ENCODE measurements at regions not wholly inside any gene's neighbourhood (a gene's known extent, or its start where the extent isn't known, plus 50 kb on each side); places are given as distances from the start of the nearest gene placed in this dataset.

DNA sequence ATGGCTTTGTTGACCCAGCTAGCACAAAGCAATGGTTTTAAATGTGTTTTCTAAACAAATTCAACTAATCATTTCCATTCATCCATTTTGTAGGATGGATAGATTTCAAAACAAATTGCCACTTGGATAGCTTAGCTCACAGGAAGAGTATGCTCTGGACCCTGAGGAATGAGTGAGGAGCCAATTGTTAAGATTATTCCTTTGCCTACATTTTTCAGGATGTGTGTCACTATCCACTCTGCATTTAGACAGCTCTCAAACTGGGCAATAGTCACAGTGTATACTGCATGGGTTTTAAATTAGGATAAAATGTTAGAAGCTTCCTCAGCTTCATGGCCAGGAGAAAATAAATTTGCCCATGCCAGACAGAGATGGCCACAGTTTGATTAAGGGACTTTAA is 605.6 kb upstream of the TEX47 start:
- DNase-seq (ENCODE audit: low spot score in 2 of 2): no peak
- no peak overlapping the region for H3K4me3 Mint-ChIP-seq

DNA sequence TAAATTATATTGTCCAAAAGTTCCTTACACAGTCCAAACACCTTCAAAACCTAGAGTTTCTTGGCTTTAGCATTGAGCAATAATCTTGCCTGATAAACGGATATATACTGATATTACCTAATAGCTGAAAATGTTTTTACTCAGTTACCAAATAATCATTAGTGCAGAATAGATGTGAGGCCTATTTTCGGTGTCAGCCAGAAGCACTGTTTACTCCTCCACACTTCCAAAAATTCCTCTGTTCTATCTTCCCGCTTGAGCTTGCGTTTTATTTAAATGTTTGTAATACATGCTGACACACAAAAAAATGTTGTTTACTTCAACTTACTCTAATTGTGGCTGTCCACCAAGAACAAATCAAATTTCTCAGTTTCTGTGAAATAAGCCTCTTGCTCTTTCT is 606.2 kb upstream of the TEX47 start:
- Mint-ChIP-seq H3K36me3 (ENCODE audit: insufficient read depth) (peaks cover 2% of the 10 kb centered on the region), H3K4me3 (no peak overlapping the region), H3K4me1 (no peaks in the 10 kb centered on the region), H3K27me3 (no peaks in the 10 kb centered on the region), H3K9me3 (peaks cover 22% of the 10 kb centered on the region), H3K27ac (ENCODE audit: low read depth) (no peak overlapping the region)
- DNase-seq (ENCODE audit: low spot score in 2 of 2) (no peak), ATAC-seq (replicated peaks; ENCODE audit: extremely low read depth, poor library complexity, severe bottlenecking) (no peak)

More for the DNA sequence above, 605.6 kb upstream of the TEX47 start:
- H3K36me3 Mint-ChIP-seq (ENCODE audit: insufficient read depth): peaks cover 2% of the 10 kb centered on the region
- no peak for ATAC-seq (replicated peaks; ENCODE audit: extremely low read depth, poor library complexity, severe bottlenecking)
- H3K4me1 Mint-ChIP-seq: no peaks in the 10 kb centered on the region
- H3K9me3 Mint-ChIP-seq: peaks cover 23% of the 10 kb centered on the region
- no peaks in the 10 kb centered on the region for H3K27me3 Mint-ChIP-seq
- H3K27ac Mint-ChIP-seq (ENCODE audit: low read depth): no peak overlapping the region

DNA sequence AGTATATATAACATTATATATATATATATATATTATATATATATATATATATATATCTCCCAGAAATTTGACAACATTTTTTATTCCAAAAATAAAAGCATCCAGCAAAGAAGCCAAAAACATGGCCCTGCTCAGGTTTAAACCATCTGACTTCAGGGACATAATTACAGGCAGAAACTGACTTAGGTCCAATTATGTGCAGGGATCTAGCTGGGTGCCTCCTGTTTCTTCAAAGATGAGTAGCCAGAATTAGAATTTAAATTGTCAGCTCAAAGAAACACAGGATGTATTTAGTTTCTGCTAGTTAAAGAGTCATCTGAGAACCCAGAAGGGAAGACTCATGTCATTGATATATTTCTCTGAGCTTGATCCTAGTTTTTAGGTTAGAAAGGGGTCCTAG is 656.4 kb upstream of the TEX47 start:
- no peaks in the 10 kb centered on the region for H3K4me1 Mint-ChIP-seq
- H3K4me3 Mint-ChIP-seq: no peak overlapping the region
- no peak for DNase-seq (ENCODE audit: low spot score in 2 of 2)
- H3K9me3 Mint-ChIP-seq: peaks cover 6% of the 10 kb centered on the region
- no peak overlapping the region for H3K27ac Mint-ChIP-seq (ENCODE audit: low read depth)
- H3K27me3 Mint-ChIP-seq: no peaks in the 10 kb centered on the region
- H3K36me3 Mint-ChIP-seq (ENCODE audit: insufficient read depth): no peaks in the 10 kb centered on the region
- no peak for ATAC-seq (replicated peaks; ENCODE audit: extremely low read depth, poor library complexity, severe bottlenecking)

DNA sequence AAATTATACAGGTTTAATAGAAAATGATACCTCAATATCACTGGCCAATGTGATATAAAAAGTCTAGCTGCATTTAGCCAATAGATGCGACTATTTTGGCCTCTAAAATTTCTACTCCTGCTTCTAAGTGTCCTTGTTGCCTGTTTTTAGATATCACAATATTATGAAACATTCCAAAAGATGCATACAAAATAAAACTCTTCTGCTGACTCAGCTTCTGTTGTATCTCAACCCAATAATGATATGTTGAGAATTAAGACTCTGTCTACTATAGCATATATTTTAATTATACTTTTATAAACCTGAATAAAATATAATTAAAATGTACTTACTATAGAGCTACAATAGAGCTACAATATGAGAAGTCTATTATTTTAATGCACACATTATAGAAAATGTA is 661.0 kb upstream of the TEX47 start:
- no peaks in the 10 kb centered on the region for H3K36me3 Mint-ChIP-seq (ENCODE audit: insufficient read depth)
- no peak for DNase-seq (ENCODE audit: low spot score in 2 of 2)
- no peak overlapping the region for H3K4me3 Mint-ChIP-seq

DNA sequence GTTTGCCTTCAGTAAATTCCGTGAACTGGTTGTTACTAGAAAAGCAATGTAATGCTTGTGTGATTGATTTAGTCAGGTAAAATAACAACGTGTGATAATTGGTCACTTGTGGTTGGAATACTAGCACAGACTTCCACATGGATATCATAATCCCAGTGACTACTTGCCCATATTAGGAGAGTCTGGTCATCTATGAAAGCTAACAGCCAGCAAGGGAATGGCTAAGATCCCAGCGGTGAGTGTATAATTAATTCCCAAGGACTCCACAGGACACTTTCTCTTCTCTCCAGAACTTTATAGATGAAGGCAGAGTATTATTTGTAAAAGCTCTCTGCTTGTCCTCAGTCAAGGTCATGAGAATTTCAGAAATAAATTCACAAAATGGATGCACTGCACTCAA is 662.6 kb upstream of the TEX47 start:
- Mint-ChIP-seq H3K27ac (ENCODE audit: low read depth) (no peak overlapping the region), H3K9me3 (no peaks in the 10 kb centered on the region), H3K4me1 (no peaks in the 10 kb centered on the region), H3K27me3 (no peaks in the 10 kb centered on the region), H3K4me3 (no peak overlapping the region), H3K36me3 (ENCODE audit: insufficient read depth) (no peaks in the 10 kb centered on the region)
- ATAC-seq (replicated peaks; ENCODE audit: extremely low read depth, poor library complexity, severe bottlenecking) (no peak), DNase-seq (ENCODE audit: low spot score in 2 of 2) (no peak)

More for the DNA sequence above, 661.0 kb upstream of the TEX47 start:
- Mint-ChIP-seq H3K27me3 (no peaks in the 10 kb centered on the region), H3K27ac (ENCODE audit: low read depth) (no peak overlapping the region), H3K4me1 (no peaks in the 10 kb centered on the region), H3K9me3 (peaks cover 6% of the 10 kb centered on the region)
- ATAC-seq (replicated peaks; ENCODE audit: extremely low read depth, poor library complexity, severe bottlenecking): no peak

DNA sequence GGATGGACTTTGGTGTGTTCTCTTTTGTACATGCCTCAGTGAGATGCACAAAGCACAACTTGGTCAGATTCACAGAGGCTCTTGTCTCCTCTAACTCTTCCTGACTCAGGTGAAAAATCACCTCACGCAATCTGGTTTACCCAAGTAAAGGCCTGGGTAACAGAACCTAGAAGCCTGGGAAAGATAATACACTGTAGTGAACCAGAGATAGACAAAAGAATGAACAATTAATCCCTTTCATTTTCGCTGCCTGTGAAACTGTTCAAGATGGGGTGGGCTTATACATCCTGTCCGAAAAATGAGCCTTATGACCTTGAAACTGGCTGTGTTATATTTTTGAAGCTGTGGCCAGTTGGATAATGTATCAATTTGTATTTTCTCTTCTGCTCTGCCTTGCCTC is 678.9 kb upstream of the TEX47 start:
- Mint-ChIP-seq H3K9me3 (peaks cover 10% of the 10 kb centered on the region), H3K27ac (ENCODE audit: low read depth) (no peak overlapping the region), H3K4me3 (no peak overlapping the region), H3K27me3 (no peaks in the 10 kb centered on the region), H3K4me1 (no peaks in the 10 kb centered on the region), H3K36me3 (ENCODE audit: insufficient read depth) (no peaks in the 10 kb centered on the region)
- DNase-seq (ENCODE audit: low spot score in 2 of 2) (no peak), ATAC-seq (replicated peaks; ENCODE audit: extremely low read depth, poor library complexity, severe bottlenecking) (no peak)

DNA sequence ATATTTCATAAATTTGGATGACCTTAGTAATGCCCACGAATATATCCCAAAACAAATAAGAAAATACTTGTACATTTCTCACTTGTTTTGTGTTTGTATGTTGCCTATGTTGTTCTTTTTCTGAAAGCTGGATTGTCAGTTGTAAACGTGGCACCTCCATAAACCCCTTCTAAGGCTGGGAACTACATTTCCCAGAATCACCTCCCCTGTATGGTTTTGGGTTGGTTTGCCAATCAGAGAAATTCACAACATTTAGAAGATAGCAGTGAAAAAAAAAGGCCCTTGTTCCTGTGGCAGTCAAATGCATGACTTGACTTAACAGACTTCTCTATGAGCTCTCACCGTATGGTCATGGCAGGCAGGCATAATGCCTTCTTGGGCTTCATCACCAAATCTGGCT is 676.3 kb upstream of the STEAP1 start:
- Mint-ChIP-seq H3K9me3 (peaks cover 10% of the 10 kb centered on the region), H3K4me1 (no peaks in the 10 kb centered on the region), H3K4me3 (no peak overlapping the region), H3K27me3 (no peaks in the 10 kb centered on the region), H3K27ac (ENCODE audit: low read depth) (no peak overlapping the region), H3K36me3 (ENCODE audit: insufficient read depth) (no peaks in the 10 kb centered on the region)
- DNase-seq (ENCODE audit: low spot score in 2 of 2): no peak
- ATAC-seq (replicated peaks; ENCODE audit: extremely low read depth, poor library complexity, severe bottlenecking): no peak

DNA sequence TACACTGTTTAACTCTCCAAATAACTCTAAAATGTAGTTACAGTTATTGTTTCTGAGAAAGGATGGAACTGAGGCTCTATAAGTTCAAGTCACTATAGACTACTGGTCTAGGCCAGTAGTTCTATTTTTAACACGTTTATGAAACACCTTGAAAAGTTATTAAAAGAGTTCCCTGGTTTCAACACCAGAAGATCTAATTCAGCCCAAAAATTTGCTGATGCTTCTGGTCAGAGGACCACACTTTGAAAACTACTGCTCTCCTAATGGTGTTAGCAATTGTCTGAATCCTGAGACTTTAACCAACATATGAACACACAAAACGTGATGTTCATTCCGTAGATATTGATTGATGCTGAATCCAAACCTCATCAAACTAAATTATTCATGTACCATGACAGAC is 658.6 kb upstream of the STEAP1 start:
- Mint-ChIP-seq H3K27me3 (no peaks in the 10 kb centered on the region), H3K36me3 (ENCODE audit: insufficient read depth) (no peaks in the 10 kb centered on the region), H3K9me3 (peaks cover 29% of the 10 kb centered on the region), H3K27ac (ENCODE audit: low read depth) (no peak overlapping the region), H3K4me1 (no peaks in the 10 kb centered on the region), H3K4me3 (no peak overlapping the region)
- no peak for DNase-seq (ENCODE audit: low spot score in 2 of 2)
- ATAC-seq (replicated peaks; ENCODE audit: extremely low read depth, poor library complexity, severe bottlenecking): no peak

DNA sequence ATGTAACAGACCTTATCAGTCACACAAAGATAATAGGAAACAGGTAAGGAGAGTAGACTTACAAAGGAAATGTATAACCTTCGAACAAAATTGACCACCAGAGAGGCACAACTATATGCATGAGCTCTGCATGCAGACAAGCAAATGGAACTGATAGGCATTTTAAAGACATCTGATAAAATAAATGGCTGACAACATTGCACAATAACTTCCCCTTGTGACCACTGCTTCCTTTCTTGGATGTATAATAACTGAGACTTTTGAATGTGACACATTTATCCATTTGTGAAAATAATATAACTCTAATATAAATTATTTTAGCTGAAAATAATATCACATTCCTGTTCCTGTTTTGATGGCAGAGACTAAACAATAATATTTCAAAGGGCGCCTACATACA is 654.2 kb upstream of the STEAP1 start:
- DNase-seq (ENCODE audit: low spot score in 2 of 2) (no peak), ATAC-seq (replicated peaks; ENCODE audit: extremely low read depth, poor library complexity, severe bottlenecking) (no peak)
- Mint-ChIP-seq H3K27me3 (no peaks in the 10 kb centered on the region), H3K4me1 (no peaks in the 10 kb centered on the region), H3K9me3 (peaks cover 22% of the 10 kb centered on the region), H3K27ac (ENCODE audit: low read depth) (no peak overlapping the region), H3K36me3 (ENCODE audit: insufficient read depth) (no peaks in the 10 kb centered on the region), H3K4me3 (no peak overlapping the region)

DNA sequence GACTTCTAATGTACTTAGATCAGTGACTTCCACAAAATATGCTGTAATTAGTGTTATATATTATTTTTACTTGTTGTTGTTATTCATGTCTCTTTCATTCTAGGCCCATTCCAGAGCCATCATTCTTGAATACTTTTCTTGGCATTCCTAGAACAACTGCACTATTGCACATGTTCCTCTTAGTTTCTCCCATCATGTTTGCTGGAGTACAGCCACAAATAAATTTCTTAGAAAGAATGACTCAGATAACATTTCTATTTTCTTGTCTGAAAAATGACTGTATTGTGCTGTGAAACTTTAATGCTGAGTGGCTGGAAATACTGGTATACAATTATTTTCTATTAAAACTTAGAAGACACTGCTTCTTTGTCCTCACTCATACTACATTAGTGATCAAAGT is 651.0 kb upstream of the STEAP1 start:
- no peak for ATAC-seq (replicated peaks; ENCODE audit: extremely low read depth, poor library complexity, severe bottlenecking)
- peaks cover 5% of the 10 kb centered on the region for H3K9me3 Mint-ChIP-seq
- DNase-seq (ENCODE audit: low spot score in 2 of 2): no peak
- H3K4me3 Mint-ChIP-seq: no peak overlapping the region
- H3K36me3 Mint-ChIP-seq (ENCODE audit: insufficient read depth): no peaks in the 10 kb centered on the region
- no peak overlapping the region for H3K27ac Mint-ChIP-seq (ENCODE audit: low read depth)
- no peaks in the 10 kb centered on the region for H3K4me1 Mint-ChIP-seq
- no peaks in the 10 kb centered on the region for H3K27me3 Mint-ChIP-seq

DNA sequence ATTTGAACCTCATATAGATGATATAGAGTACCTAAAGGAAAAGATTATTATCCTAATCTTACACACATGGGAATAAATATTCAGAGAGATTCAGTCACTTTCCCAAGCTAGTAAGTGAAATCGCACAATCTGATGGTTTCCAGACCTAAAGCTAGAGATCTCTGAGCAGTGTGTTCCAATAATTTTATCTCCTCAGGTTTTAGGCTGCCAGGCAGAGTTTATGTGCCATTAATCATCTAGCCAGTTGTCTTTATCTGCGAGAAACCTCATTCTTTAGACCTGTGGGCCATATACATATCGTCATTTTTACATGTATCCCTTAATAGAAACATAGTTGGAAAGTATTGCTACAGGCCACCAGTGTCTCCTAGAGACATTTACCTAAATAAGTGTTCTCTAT is 647.2 kb upstream of the STEAP1 start:
- ATAC-seq (replicated peaks; ENCODE audit: extremely low read depth, poor library complexity, severe bottlenecking) (no peak), DNase-seq (ENCODE audit: low spot score in 2 of 2) (no peak)
- peaks cover 12% of the 10 kb centered on the region for H3K9me3 Mint-ChIP-seq
- H3K4me3 Mint-ChIP-seq: no peak overlapping the region
- H3K27ac Mint-ChIP-seq (ENCODE audit: low read depth): no peak overlapping the region
- no peaks in the 10 kb centered on the region for H3K4me1 Mint-ChIP-seq
- no peaks in the 10 kb centered on the region for H3K36me3 Mint-ChIP-seq (ENCODE audit: insufficient read depth)
- no peaks in the 10 kb centered on the region for H3K27me3 Mint-ChIP-seq

DNA sequence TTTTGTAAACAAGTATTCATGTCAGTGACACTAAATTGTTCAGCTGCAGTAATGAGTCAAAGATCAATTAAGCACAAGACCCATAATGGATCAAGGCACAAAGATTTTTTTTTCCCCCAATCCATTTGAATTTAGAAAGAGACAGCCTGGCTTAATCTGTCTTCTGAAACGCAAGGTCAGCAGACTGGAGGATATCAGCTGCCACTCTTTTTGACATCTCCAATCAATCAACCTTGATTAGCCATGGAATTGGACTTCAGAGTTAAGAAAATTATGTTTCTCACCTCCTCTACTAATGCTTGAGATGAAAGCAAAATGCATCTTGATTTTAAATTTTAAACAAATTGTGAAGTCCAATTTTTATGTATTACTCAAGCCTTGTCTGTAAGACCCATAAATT is 642.4 kb upstream of the STEAP1 start:
- no peak for DNase-seq (ENCODE audit: low spot score in 2 of 2)
- no peaks in the 10 kb centered on the region for H3K27me3 Mint-ChIP-seq
- ATAC-seq (replicated peaks; ENCODE audit: extremely low read depth, poor library complexity, severe bottlenecking): no peak
- no peaks in the 10 kb centered on the region for H3K36me3 Mint-ChIP-seq (ENCODE audit: insufficient read depth)
- no peak overlapping the region for H3K27ac Mint-ChIP-seq (ENCODE audit: low read depth)
- H3K4me1 Mint-ChIP-seq: no peaks in the 10 kb centered on the region
- no peak overlapping the region for H3K4me3 Mint-ChIP-seq
- H3K9me3 Mint-ChIP-seq: peaks cover 25% of the 10 kb centered on the region

DNA sequence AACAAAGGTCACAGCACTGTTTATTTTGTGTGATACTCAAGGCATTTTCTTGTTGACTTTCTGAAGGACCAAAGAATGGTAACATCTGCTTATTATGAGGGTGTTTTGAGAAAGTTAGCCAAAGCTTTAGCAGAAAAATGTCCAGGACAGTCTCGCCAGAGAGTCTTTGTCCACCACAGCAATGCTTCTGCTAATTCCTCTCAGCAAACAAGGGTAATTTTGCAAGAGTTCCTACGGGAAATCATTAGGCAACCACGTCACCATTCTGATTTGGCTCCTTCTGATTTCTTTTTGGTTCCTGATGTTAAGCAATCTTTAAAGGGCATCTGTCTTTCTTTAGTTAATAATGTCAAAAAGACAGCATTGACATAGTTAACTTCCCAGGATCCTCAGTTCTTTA is 639.3 kb upstream of the STEAP1 start:
- ATAC-seq (replicated peaks; ENCODE audit: extremely low read depth, poor library complexity, severe bottlenecking) (no peak), DNase-seq (ENCODE audit: low spot score in 2 of 2) (no peak)
- no peaks in the 10 kb centered on the region for H3K4me1 Mint-ChIP-seq
- H3K36me3 Mint-ChIP-seq (ENCODE audit: insufficient read depth): no peaks in the 10 kb centered on the region
- no peak overlapping the region for H3K27ac Mint-ChIP-seq (ENCODE audit: low read depth)
- no peaks in the 10 kb centered on the region for H3K27me3 Mint-ChIP-seq
- peaks cover 28% of the 10 kb centered on the region for H3K9me3 Mint-ChIP-seq
- no peak overlapping the region for H3K4me3 Mint-ChIP-seq

DNA sequence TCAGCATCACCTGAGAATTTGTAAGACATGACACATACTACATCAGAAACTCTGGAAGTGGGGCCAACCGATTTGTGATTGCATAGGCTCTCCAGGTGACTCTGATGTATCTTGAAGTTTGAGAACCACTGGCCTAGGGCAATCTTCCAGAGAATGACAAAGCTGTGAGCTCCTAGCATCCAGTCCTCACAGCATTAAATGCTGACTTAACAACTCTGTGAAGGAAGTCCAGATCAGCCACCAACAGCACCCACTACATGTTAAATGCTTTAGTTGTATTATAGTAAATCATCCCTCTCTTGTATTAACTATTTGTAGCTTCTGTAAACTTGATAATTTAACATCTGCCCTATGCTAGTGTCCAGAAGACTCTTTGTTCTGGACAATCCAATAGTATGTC is 636.5 kb upstream of the STEAP1 start:
- Mint-ChIP-seq H3K27me3 (no peaks in the 10 kb centered on the region), H3K4me3 (no peak overlapping the region), H3K27ac (ENCODE audit: low read depth) (no peak overlapping the region), H3K36me3 (ENCODE audit: insufficient read depth) (no peaks in the 10 kb centered on the region), H3K4me1 (no peaks in the 10 kb centered on the region), H3K9me3 (peaks cover 36% of the 10 kb centered on the region)
- DNase-seq (ENCODE audit: low spot score in 2 of 2): no peak
- no peak for ATAC-seq (replicated peaks; ENCODE audit: extremely low read depth, poor library complexity, severe bottlenecking)

Measured in central memory CD8-positive, alpha-beta T cell (primary cell).